Body of pancreas (tissue), 4 donors: ENCODE measurements at regions not wholly inside any gene's neighbourhood (a gene's known extent, or its start where the extent isn't known, plus 50 kb on each side); places are given as distances from the start of the nearest gene placed in this dataset.

Experiments
- CTCF ChIP-seq, 7 experiments: fragments of 450-650 bp in 4 of 7; fragments of 200-600 bp in 3 of 7; sonication (generic) in 3 of 7; IDR thresholded peaks; one replicate each; pipeline ENCODE4 v1.5.1; 2016 to 2019; ENCODE audit warnings: antibody characterized with exemption in 7 of 7
- POLR2A ChIP-seq, 3 donors: fragments of 450-650 bp; IDR thresholded peaks; one replicate each; pipeline ENCODE4 v1.6.1; 2016; ENCODE audit warnings: antibody characterized with exemption in 3 of 3, mild to moderate bottlenecking in 2 of 3

- no peak for TF ChIP-seq POLR2A (IDR thresholded peaks at IDR 0.05)
- no peak for TF ChIP-seq CTCF (IDR thresholded peaks at IDR 0.05)
These were observed 277.9 kb upstream of the SPRY2 start for GRCh38 chr13:80618781-80619180.
